Hindlimb muscle (tissue), 1 donor: ENCODE measurements at regions not wholly inside any gene's neighbourhood (a gene's known extent, or its start where the extent isn't known, plus 50 kb on each side); places are given as distances from the start of the nearest gene placed in this dataset.

Experiments
- DNase-seq: peaks from one replicate; pipeline ENCODE4 v3.0.0-alpha.2; 2013

- DNase-seq = peak; percentile 71
Measured at GRCh38 chr13:74464670-74465069, 330.5 kb upstream of the KLF12 start.

GRCh38 chr13:74461011-74461410, 326.8 kb upstream of the KLF12 start:
- DNase-seq = no peak

- DNase-seq = no peak
Measured at GRCh38 chr13:74452881-74453280, 318.7 kb upstream of the KLF12 start.

- DNase-seq = no peak
Measured at GRCh38 chr13:74452176-74452575, 318.0 kb upstream of the KLF12 start.

- DNase-seq = no peak
Measured at GRCh38 chr13:74450964-74451363, 316.8 kb upstream of the KLF12 start.

GRCh38 chr13:74450525-74450845, 316.3 kb upstream of the KLF12 start:
- DNase-seq = no peak

GRCh38 chr13:74449811-74450524, 315.8 kb upstream of the KLF12 start:
- no peak for DNase-seq

GRCh38 chr13:74444864-74445479, 310.8 kb upstream of the KLF12 start:
- no peak for DNase-seq

- DNase-seq = no peak
Measured at GRCh38 chr13:74444161-74444571, 310.0 kb upstream of the KLF12 start.

GRCh38 chr13:74443631-74444030, 309.4 kb upstream of the KLF12 start:
- peak; percentile 69 for DNase-seq

GRCh38 chr13:74442751-74443150, 308.5 kb upstream of the KLF12 start:
- DNase-seq = no peak

- DNase-seq = peak; percentile 19
Measured at GRCh38 chr13:74438901-74439300, 304.7 kb upstream of the KLF12 start.

GRCh38 chr13:74434782-74435181, 300.6 kb upstream of the KLF12 start:
- no peak for DNase-seq

GRCh38 chr13:74424455-74424854, 290.3 kb upstream of the KLF12 start:
- no peak for DNase-seq

GRCh38 chr13:74423434-74423833, 289.2 kb upstream of the KLF12 start:
- DNase-seq = no peak

- no peak for DNase-seq
Measured at GRCh38 chr13:74414458-74414857, 280.3 kb upstream of the KLF12 start.

GRCh38 chr13:74413482-74413881, 279.3 kb upstream of the KLF12 start:
- DNase-seq = no peak

GRCh38 chr13:74409551-74409950, 275.3 kb upstream of the KLF12 start:
- DNase-seq = no peak

- DNase-seq = no peak
Measured at GRCh38 chr13:74406420-74406819, 272.2 kb upstream of the KLF12 start.

- DNase-seq = no peak
Measured at GRCh38 chr13:74398599-74398998, 264.4 kb upstream of the KLF12 start.

GRCh38 chr13:74389056-74389455, 254.9 kb upstream of the KLF12 start:
- no peak for DNase-seq

- no peak for DNase-seq
Measured at GRCh38 chr13:74388626-74389025, 254.4 kb upstream of the KLF12 start.

- no peak for DNase-seq
Measured at GRCh38 chr13:74372511-74372910, 238.3 kb upstream of the KLF12 start.

GRCh38 chr13:74367193-74367592, 233.0 kb upstream of the KLF12 start:
- no peak for DNase-seq

- no peak for DNase-seq
Measured at GRCh38 chr13:74361274-74361673, 227.1 kb upstream of the KLF12 start.
